Tibial nerve (tissue), 4 donors: ENCODE measurements at regions not wholly inside any gene's neighbourhood (a gene's known extent, or its start where the extent isn't known, plus 50 kb on each side); places are given as distances from the start of the nearest gene placed in this dataset.

Source experiments
- DNase-seq, 2 donors: peaks; one replicate each; pipeline ENCODE4 v3.0.0-alpha.2; 2019; ENCODE audit warnings: low spot score in 2 of 2
- H3K27ac ChIP-seq, 4 donors: fragments of 200-600 bp; sonication (generic) in 3 of 4; one replicate each; pipeline ENCODE4 v1.5.1; 2017 to 2019; ENCODE audit warnings: mild to moderate bottlenecking in 1 of 4
- H3K27me3 ChIP-seq, 2 donors: fragments of 200-600 bp; sonication (generic) in 1 of 2; one replicate each; pipeline versions ENCODE4 v1.5.1 to v1.6.0; 2017 to 2019
- H3K36me3 ChIP-seq, 3 donors: fragments of 200-600 bp; sonication (generic); one replicate each; pipeline ENCODE4 v1.5.1; 2018 to 2019
- H3K4me1 ChIP-seq, 4 donors: fragments of 200-600 bp; sonication (generic) in 3 of 4; one replicate each; pipeline ENCODE4 v1.5.1; 2017 to 2019
- H3K4me3 ChIP-seq, 4 donors: fragments of 200-600 bp; sonication (generic) in 3 of 4; one replicate each; pipeline ENCODE4 v1.5.1; 2017 to 2019; ENCODE audit warnings: mild to moderate bottlenecking in 1 of 4, moderate library complexity in 1 of 4
- H3K9me3 ChIP-seq, 4 donors: fragments of 200-600 bp; sonication (generic) in 3 of 4; one replicate each; pipeline ENCODE4 v1.5.1; 2017 to 2019
- CTCF ChIP-seq, 5 experiments: fragments of 200-600 bp in 3 of 5; fragments of 450-650 bp in 2 of 5; sonication (generic) in 3 of 5; IDR thresholded peaks; one replicate each; pipeline ENCODE4 v1.5.1; 2016 to 2019; ENCODE audit warnings: antibody characterized with exemption in 5 of 5, mild to moderate bottlenecking in 3 of 5, moderate library complexity in 2 of 5
- EP300 ChIP-seq, 2 donors: sonication (generic); formaldehyde crosslinking; IDR thresholded peaks; one replicate each; pipeline ENCODE4 v1.6.1; 2017; ENCODE audit warnings: antibody characterized with exemption in 2 of 2, mild to moderate bottlenecking in 1 of 2
- POLR2A ChIP-seq, 2 donors: fragments of 450-650 bp; IDR thresholded peaks; one replicate each; pipeline ENCODE4 v1.6.1; 2017; ENCODE audit warnings: antibody characterized with exemption in 2 of 2, mild to moderate bottlenecking in 2 of 2, moderate library complexity in 2 of 2
- WGBS, 2 donors: methylation state at CpG; one replicate each; pipeline ENCODE4 v1.1.5; 2018; 5-methylcytosine and 5-hydroxymethylcytosine counted together

- Histone ChIP-seq H3K27ac (no peak overlapping the region), H3K9me3 (no peaks in the 10 kb centered on the region), H3K27me3 (no peaks in the 10 kb centered on the region), H3K4me1 (no peaks in the 10 kb centered on the region), H3K36me3 (no peaks in the 10 kb centered on the region), H3K4me3 (no peak overlapping the region)
- TF ChIP-seq CTCF (IDR thresholded peaks at IDR 0.05) (no peak), EP300 (IDR thresholded peaks at IDR 0.05) (no peak), POLR2A (IDR thresholded peaks at IDR 0.05) (no peak)
- WGBS, 2 donors = 71 to 80% methylated on average over 2 of the region's 2 CpGs
- no peak for DNase-seq
Observed at GRCh38 chr5:13524936-13525335, 419.6 kb downstream of the DNAH5 start.

GRCh38 chr5:13519131-13519530 lies 425.4 kb downstream of the DNAH5 start:
- no peak for TF ChIP-seq EP300 (IDR thresholded peaks at IDR 0.05)
- TF ChIP-seq CTCF (IDR thresholded peaks at IDR 0.05) = no peak
- TF ChIP-seq POLR2A (IDR thresholded peaks at IDR 0.05) = no peak
- Histone ChIP-seq H3K27ac (no peak overlapping the region), H3K4me1 (no peaks in the 10 kb centered on the region), H3K9me3 (no peaks in the 10 kb centered on the region), H3K27me3 (no peaks in the 10 kb centered on the region), H3K36me3 (no peaks in the 10 kb centered on the region), H3K4me3 (no peak overlapping the region)
- WGBS, 2 donors = 69 to 76% methylated on average over 1 of the region's 1 CpG
- no peak for DNase-seq

DNA sequence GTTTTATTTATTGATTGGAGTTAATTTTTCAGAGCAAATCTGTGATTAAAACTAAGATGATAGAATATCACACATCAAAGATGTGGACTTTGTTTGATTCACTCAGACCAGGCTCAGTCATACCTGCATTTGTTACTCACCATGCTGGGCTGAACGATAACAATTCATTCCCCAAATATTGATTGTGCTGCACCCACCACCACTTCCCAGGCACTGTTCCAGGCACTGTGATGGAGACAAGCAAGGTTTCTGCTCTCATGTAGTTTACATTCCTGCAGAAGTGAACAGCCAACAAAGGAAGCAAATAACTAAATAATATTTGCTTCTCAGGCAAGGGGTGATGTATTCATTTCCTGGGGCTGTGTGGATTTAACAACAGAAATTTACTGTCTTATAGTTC lies 428.3 kb downstream of the DNAH5 start:
- TF ChIP-seq CTCF (IDR thresholded peaks at IDR 0.05) = no peak
- no peak for TF ChIP-seq POLR2A (IDR thresholded peaks at IDR 0.05)
- no peak for TF ChIP-seq EP300 (IDR thresholded peaks at IDR 0.05)
- no peaks in the 10 kb centered on the region for H3K4me1 ChIP-seq
- no peak overlapping the region for H3K4me3 ChIP-seq

DNA sequence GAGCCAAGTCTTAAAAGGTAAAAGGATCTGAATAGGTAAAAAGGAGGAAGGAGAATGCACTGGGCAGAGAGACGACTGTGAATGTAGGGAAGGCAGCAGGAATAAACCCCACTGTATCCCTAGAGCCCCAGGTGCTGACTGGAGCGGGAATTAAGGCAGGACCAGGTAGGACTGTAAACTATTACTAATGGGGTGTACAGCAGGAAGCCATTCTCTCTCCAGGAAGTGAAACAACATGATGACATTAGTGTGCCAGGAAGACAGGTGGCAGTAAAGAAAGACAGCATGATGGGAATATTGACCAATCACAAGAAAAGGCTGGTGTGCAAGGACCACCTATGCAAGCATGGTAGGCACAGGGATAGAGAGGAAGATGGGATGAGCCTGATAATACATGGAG lies 433.0 kb downstream of the DNAH5 start:
- Histone ChIP-seq H3K27ac (no peak overlapping the region), H3K36me3 (no peaks in the 10 kb centered on the region), H3K4me3 (no peak overlapping the region), H3K4me1 (no peaks in the 10 kb centered on the region), H3K9me3 (no peaks in the 10 kb centered on the region), H3K27me3 (no peaks in the 10 kb centered on the region)
- DNase-seq = no peak
- TF ChIP-seq POLR2A (IDR thresholded peaks at IDR 0.05) (no peak), EP300 (IDR thresholded peaks at IDR 0.05) (no peak)
- WGBS, 2 donors = 64 to 68% methylated on average over 2 of the region's 2 CpGs

More for the DNA sequence above, 428.3 kb downstream of the DNAH5 start:
- 86 to 100% methylated on average over 1 of the region's 1 CpG for WGBS, 2 donors
- H3K27ac ChIP-seq = no peak overlapping the region
- H3K9me3 ChIP-seq = no peaks in the 10 kb centered on the region
- H3K36me3 ChIP-seq = no peaks in the 10 kb centered on the region
- H3K27me3 ChIP-seq = no peaks in the 10 kb centered on the region
- DNase-seq = no peak

DNA sequence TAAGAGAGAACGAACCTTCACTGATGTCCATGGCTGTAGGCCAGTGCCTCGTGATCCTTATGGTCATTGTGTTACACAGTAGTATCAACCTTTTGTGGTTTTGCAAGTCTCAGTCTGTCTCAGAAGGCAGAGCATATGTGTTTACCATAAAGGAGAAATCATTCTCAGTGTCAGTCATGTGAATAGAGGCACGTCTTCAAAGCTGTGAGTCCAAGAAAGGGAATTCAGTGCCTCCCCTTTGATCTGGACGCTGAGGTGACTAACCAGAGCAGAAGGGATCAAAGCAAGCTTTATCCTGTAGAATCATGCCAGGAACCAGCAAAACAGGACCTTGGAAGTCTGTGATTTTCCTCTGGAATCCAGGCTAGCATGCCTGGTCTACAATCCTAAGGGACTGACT lies 433.9 kb downstream of the DNAH5 start:
- no peaks in the 10 kb centered on the region for H3K9me3 ChIP-seq
- H3K4me1 ChIP-seq = no peaks in the 10 kb centered on the region
- no peak overlapping the region for H3K27ac ChIP-seq
- H3K36me3 ChIP-seq = no peaks in the 10 kb centered on the region
- no peak overlapping the region for H3K4me3 ChIP-seq
- DNase-seq = no peak
- H3K27me3 ChIP-seq = no peaks in the 10 kb centered on the region
- WGBS, 2 donors = 53 to 63% methylated on average over 4 of the region's 4 CpGs
- no peak for TF ChIP-seq CTCF (IDR thresholded peaks at IDR 0.05)
- no peak for TF ChIP-seq POLR2A (IDR thresholded peaks at IDR 0.05)
- TF ChIP-seq EP300 (IDR thresholded peaks at IDR 0.05) = no peak

DNA sequence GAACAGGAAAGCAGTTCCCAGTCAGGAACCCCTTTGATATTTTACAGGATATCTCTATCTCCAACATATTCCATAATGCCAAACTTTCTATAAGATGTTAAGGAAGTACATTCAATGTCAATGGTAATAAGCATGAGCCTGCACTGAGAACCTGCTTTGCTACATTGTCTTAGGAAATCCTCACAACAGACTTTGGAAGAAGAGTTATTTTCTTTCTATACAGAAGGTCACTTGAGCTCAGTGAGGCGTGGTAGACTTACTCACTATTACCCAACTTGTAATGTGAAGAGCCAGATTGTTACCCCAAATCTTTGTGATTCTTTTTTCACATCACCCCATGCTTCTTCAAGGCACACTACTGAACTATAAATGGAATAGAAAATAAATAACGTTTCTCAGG lies 435.9 kb downstream of the DNAH5 start:
- TF ChIP-seq POLR2A (IDR thresholded peaks at IDR 0.05) = no peak
- no peak for TF ChIP-seq EP300 (IDR thresholded peaks at IDR 0.05)
- TF ChIP-seq CTCF (IDR thresholded peaks at IDR 0.05) = no peak
- H3K4me3 ChIP-seq = no peak overlapping the region
- H3K27me3 ChIP-seq = no peaks in the 10 kb centered on the region
- no peaks in the 10 kb centered on the region for H3K9me3 ChIP-seq
- H3K4me1 ChIP-seq = no peaks in the 10 kb centered on the region
- H3K27ac ChIP-seq = no peak overlapping the region
- DNase-seq = no peak
- 75 to 77% methylated on average over 2 of the region's 2 CpGs for WGBS, 2 donors
- no peaks in the 10 kb centered on the region for H3K36me3 ChIP-seq
